ENCODE measurements at regions not wholly inside any gene's neighbourhood (a gene's known extent, or its start where the extent isn't known, plus 50 kb on each side); places are given as distances from the start of the nearest gene placed in this dataset.
A peak's percentile ranks its signal among the peaks of the same experiment; 100 is the strongest.

GRCh38 chr20:40770564-40771307, 81.7 kb upstream of the MAFB start:
- peak; percentile 80 to 93 (median 88) for DNase-seq

- DNase-seq, result no peak
Measured at GRCh38 chr20:40771308-40771610, 82.2 kb upstream of the MAFB start.

GRCh38 chr20:40771848-40772511, 82.9 kb upstream of the MAFB start:
- DNase-seq, result no peak

- DNase-seq, result no peak
Measured at GRCh38 chr20:40773376-40773775, 84.3 kb upstream of the MAFB start.

GRCh38 chr20:40774252-40774651, 85.2 kb upstream of the MAFB start:
- peak in 2 of 4 experiments; percentile 36 to 41 for DNase-seq

- DNase-seq, result no peak
Measured at GRCh38 chr20:40775561-40776146, 86.6 kb upstream of the MAFB start.

GRCh38 chr20:40776466-40777457, 87.7 kb upstream of the MAFB start:
- peak; percentile 63 to 86 (median 80) for DNase-seq

- no peak for DNase-seq
Measured at GRCh38 chr20:40777653-40778052, 88.6 kb upstream of the MAFB start.

GRCh38 chr20:40778894-40779496, 90.0 kb upstream of the MAFB start:
- DNase-seq, result peak; percentile 74 to 90 (median 84)

- peak in 3 of 4 experiments; percentile 72 to 97 (median 85) for DNase-seq
Measured at GRCh38 chr20:40781327-40782042, 92.4 kb upstream of the MAFB start.

GRCh38 chr20:40782043-40782368, 93.0 kb upstream of the MAFB start:
- DNase-seq, result peak in 3 of 4 experiments; percentile 91 to 95 (median 92)

GRCh38 chr20:40785346-40785745, 96.3 kb upstream of the MAFB start:
- peak; percentile 53 to 79 (median 73) for DNase-seq

GRCh38 chr20:40786336-40786735, 97.3 kb upstream of the MAFB start:
- no peak for DNase-seq

- DNase-seq, result peak in 2 of 4 experiments; percentile 62 to 70
Measured at GRCh38 chr20:40787941-40788340, 98.9 kb upstream of the MAFB start.

- DNase-seq, result peak in 1 of 4 experiments; percentile 30
Measured at GRCh38 chr20:40797425-40797824, 108.4 kb upstream of the MAFB start.

- no peak for DNase-seq
Measured at GRCh38 chr20:40798066-40798465, 109.0 kb upstream of the MAFB start.

GRCh38 chr20:40802886-40803285, 113.8 kb upstream of the MAFB start:
- no peak for DNase-seq

GRCh38 chr20:40803381-40803780, 114.3 kb upstream of the MAFB start:
- no peak for DNase-seq

GRCh38 chr20:40805592-40805991, 116.6 kb upstream of the MAFB start:
- no peak for DNase-seq

- DNase-seq, result no peak
Measured at GRCh38 chr20:40806929-40807820, 118.1 kb upstream of the MAFB start.

- no peak for DNase-seq
Measured at GRCh38 chr20:40807821-40808170, 118.8 kb upstream of the MAFB start.
